ENCODE measurements at regions not wholly inside any gene's neighbourhood (a gene's known extent, or its start where the extent isn't known, plus 50 kb on each side); places are given as distances from the start of the nearest gene placed in this dataset.

- TF ChIP-seq POLR2A (IDR thresholded peaks at IDR 0.05; ENCODE audit: low read length) (no peak), GATA1 (IDR thresholded peaks at IDR 0.05; ENCODE audit: low read depth, low read length) (no peak)
Measured at GRCh38 chr11:87778357-87778756, 396.9 kb downstream of the RAB38 start.

Data from erythroblast (primary cell).